HG03442 (cell line): ENCODE measurements at regions not wholly inside any gene's neighbourhood (a gene's known extent, or its start where the extent isn't known, plus 50 kb on each side); places are given as distances from the start of the nearest gene placed in this dataset.
A peak's percentile ranks its signal among the peaks of the same experiment; 100 is the strongest.

Experiments used
- ATAC-seq: cut with Tn5 transposase; IDR thresholded peaks from one replicate; pipeline ENCODE4 v1.9.1; 2021; ENCODE audit warnings: mild to moderate bottlenecking, moderate library complexity; ENCODE audit not compliant: unreplicated experiment

GRCh38 chr5:155898284-155898683 is 428.7 kb upstream of the SGCD start:
- no peak for ATAC-seq

GRCh38 chr5:155903791-155904190 is 423.2 kb upstream of the SGCD start:
- ATAC-seq: no peak

GRCh38 chr5:155905364-155905763 is 421.6 kb upstream of the SGCD start:
- ATAC-seq: no peak

- no peak for ATAC-seq
Measured at GRCh38 chr5:155906046-155906445, 420.9 kb upstream of the SGCD start.

GRCh38 chr5:155908543-155908942 is 418.4 kb upstream of the SGCD start:
- ATAC-seq: no peak

- ATAC-seq: no peak
Measured at GRCh38 chr5:155912291-155912690, 414.7 kb upstream of the SGCD start.

- ATAC-seq: no peak
Measured at GRCh38 chr5:155914766-155915165, 412.2 kb upstream of the SGCD start.

GRCh38 chr5:155915601-155916000 is 411.4 kb upstream of the SGCD start:
- no peak for ATAC-seq

GRCh38 chr5:155919126-155919525 is 407.8 kb upstream of the SGCD start:
- no peak for ATAC-seq

GRCh38 chr5:155919725-155920124 is 407.2 kb upstream of the SGCD start:
- ATAC-seq: no peak

GRCh38 chr5:155921621-155922020 is 405.3 kb upstream of the SGCD start:
- no peak for ATAC-seq

- no peak for ATAC-seq
Measured at GRCh38 chr5:155923784-155924183, 403.2 kb upstream of the SGCD start.

GRCh38 chr5:155926031-155926430 is 400.9 kb upstream of the SGCD start:
- ATAC-seq: no peak

GRCh38 chr5:155926766-155927165 is 400.2 kb upstream of the SGCD start:
- ATAC-seq: no peak

GRCh38 chr5:155929112-155929511 is 397.9 kb upstream of the SGCD start:
- no peak for ATAC-seq

- ATAC-seq: no peak
Measured at GRCh38 chr5:155934964-155935363, 392.0 kb upstream of the SGCD start.

GRCh38 chr5:155935723-155936122 is 391.2 kb upstream of the SGCD start:
- ATAC-seq: no peak

- no peak for ATAC-seq
Measured at GRCh38 chr5:155936520-155937406, 390.2 kb upstream of the SGCD start.

GRCh38 chr5:155938051-155938450 is 388.9 kb upstream of the SGCD start:
- no peak for ATAC-seq

- ATAC-seq: no peak
Measured at GRCh38 chr5:155941340-155941739, 385.6 kb upstream of the SGCD start.

- peak; percentile 94 for ATAC-seq
Measured at GRCh38 chr5:155943516-155944407, 383.2 kb upstream of the SGCD start.
